ENCODE measurements at regions not wholly inside any gene's neighbourhood (a gene's known extent, or its start where the extent isn't known, plus 50 kb on each side); places are given as distances from the start of the nearest gene placed in this dataset.
"Not testable (repeated sequence)": the region's sequence is repeated elsewhere in the genome, so short reads cannot be mapped to it uniquely, and the experiment has no call there.

DNA sequence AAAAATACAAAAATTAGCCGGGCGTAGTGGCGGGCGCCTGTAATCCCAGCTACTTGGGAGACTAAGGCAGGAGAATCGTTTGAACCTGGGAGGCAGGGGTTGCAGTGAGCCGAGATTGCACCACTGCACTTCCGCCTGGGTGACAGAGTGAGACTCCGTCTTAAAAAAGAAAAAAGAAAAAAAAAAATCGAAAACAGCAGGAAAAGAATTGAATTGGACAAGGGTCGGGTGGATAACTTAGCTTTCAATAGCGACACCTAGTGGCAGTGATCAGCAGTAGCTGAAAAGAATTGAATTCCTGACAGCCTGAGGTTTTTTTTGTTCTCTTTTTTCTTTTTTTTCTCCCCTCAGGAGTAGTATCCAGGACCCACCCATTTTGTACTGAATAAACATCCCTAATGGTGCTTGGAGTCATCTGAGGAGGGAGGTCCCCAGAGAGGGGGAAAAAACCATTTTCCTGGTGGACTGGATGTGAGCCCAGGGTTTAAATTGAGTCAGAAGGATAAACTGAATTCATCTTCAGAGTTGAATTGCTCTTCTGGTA is 55.1 kb downstream of the CYCS start:
- DNase-seq (ENCODE audit: low spot score) = peak; percentile 77

DNA sequence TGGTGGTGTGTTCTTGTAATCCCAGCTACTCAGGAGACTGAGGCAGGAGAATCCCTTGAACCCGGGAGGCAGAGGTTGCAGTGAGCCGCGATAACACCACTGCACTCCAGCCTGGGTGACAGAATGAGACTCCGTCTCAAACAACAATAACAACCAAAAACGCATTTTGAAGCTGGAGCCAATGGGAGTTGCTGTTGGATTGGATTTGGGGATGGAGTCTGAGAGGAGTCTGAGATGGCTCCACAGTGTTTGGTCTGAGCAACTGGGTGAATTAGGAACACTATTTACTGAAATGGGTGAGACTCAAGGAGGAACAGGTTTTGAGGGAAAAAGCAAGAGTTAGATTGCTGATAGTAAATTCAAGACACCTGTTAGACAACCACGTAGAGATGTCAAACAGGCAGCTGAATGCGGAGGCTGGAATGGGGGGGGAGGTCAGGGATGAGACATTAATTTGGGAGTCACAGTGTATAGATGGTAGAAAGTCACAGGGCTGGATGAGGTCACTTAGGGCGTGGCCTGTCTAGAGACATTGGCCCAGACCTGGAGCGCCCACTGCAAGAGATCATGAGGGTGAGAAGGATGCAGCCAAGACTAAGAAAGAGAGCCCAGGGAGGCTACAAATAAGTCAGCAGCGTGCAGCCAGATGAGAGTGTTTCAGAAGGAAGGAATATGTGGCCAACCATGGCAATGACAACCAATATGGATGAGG is 56.4 kb downstream of the CYCS start:
- DNase-seq (ENCODE audit: low spot score) = no peak

DNA sequence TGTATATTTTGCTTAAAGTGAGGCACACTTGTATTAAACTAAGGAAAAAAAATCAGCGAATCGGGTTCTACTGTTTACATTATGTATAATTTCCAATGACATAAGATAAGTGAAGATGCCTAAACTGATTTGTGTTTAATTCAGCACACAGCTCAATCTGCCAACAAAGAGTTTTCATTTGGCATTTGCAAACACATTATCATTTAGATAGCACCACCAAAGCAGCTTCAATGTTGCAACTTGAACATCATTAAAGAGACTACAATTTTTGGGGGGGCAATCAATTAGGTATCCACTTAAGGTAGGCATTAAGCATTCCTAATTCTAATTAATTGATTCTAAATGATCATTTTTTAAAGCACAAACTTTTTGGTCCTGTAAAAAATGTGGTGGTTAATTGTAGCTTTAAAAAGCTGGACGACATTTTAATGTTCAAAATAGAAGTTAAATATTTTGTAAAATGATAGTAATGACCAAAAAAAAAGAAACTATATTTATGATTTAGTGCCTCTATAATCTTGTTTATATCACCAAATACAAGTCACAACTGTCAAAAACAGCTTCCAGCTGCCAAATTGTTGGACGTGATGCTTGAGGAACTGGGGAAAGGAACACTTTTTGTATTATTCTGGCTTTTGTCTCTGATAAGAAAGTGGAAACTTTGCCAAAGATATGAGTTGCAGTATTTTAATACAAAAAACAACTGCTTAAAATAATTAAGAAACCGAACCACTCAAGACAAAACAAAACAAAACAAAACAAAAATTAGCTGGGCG is 57.1 kb downstream of the CYCS start:
- no peak for DNase-seq (ENCODE audit: low spot score)

DNA sequence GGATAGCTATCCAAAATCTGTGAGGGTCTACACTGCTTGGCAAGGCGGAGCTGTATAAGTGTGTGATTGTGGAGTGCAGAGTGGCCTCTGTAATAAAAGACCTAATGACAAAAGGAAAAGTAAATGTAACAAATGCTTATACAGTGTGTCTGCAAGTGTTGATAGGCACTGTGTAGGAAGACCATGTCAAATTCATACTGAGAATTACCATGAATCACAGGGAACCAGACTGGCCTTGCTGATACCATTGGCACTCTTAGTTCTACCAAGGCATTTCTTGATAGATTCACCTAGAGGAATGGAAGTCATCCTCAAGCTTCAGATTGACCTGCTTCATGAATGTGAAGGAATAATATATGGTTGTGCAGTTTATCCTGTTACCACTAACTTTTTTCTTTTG is 58.8 kb downstream of the CYCS start:
- DNase-seq (ENCODE audit: low spot score) = no peak

DNA sequence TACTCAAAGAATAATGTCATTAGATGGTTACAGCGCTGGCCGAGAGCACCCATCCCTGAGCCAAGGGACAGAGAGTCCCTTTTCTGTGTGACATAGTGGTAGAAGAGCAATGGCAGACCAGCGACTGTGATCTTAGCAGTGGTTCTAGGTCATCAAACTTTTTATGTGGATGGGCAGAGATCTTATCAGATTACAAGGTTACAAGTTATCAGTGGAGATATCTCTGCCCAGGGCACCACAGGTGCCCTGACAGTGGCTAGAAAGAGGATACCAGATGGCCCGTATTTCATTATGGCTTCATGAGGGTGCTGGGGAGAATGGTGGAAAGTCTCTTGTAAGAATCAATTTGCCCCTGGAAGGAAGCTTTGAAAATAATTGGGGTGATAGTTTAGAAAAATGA is 62.7 kb downstream of the CYCS start:
- DNase-seq (ENCODE audit: low spot score) = no peak

DNA sequence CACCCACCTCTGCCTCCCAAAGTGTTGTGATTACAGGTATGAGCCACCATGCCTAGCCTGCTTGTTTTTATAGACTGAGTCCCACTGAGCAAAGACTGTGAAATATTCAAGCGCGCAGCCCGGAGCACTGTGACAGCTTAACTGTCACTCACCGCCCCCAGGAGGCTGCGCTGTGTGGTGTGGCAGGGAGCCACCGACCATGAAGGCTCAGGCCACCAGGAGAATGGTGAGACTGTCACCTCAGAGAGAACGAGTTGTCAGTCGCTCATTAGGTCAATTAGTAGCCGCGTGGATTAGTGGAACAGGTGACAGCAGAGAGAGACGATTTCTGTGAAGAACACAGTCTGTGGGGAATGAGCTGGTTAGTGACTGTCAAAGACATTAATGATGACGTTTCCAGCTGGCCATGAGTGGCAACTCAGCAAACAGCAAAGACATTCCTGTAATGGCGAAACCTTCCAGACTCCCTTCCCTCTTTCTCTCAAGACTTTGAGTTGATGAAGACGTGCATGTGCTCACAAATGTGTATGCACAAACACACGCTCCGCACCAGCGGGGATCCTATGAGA is 64.5 kb downstream of the CYCS start:
- DNase-seq (ENCODE audit: low spot score) = no peak

DNA sequence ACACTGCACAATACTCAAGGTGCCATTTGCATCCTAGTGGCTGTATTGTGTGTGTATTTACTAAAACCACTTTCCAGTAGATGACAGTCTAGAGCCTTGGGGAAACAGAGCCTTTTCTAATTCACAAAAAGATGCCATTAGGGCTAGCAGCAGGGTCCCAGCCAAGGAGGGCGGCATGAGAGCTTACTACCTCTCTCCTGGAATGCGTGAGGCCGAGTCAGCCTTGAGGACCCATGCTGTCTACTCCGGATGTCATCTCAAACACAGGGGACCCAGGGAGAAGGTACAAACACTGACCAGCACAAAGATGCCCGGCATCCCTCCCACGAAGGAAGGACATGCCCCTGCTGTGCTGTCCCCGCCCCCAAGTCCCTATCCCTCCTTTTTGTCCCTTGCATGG is 65.5 kb downstream of the CYCS start:
- DNase-seq (ENCODE audit: low spot score) = no peak

DNA sequence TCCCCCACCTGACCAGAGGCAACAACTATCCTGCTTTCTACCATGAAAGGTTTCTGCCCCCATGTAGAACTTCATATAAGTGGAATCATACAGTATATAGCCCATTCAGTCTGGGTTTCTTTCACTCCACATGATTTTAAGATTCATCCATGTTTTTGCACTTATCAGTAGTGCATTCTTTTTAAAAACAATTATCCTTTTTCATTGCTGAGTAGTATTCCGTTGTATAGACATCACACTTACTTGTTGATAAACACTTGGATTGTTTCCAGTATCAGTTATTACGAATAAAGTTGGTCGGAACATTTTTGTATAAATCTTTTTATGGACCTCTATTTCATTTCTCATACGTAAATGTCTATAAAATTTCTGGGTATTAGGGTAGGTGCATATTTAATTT is 68.7 kb downstream of the CYCS start:
- no peak for DNase-seq (ENCODE audit: low spot score)

DNA sequence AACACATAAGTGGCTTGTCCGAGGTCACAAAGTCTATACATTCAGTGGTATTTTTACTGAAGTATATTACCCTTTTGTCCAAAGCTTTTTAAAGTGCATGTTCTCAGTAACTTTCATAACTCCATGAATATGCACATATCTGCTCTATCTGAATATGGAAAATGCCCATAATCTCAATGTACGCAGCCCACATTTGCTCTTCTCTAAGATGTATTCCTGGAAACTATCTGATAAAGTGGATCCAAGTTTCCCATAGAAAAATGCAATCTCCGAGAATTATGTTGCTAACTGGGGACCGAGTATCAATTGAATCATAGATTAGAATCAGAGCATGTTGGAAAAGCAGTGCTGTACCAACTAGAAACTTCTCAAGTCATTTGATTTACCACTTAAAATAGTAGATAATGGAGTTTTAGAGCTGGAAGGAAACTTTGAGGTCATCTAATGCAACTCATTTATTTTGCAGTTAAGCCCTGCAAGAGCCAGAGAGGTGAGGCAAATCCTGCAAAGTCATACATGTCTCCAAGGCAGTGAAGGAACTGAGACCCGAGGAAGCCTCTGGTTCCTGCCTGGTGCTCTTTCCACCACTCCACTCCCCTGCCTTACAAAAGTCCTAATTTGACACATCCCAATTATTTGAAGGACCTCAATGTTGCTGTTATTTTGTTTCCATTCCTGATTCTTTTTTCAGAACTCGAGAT is 69.4 kb downstream of the CYCS start:
- DNase-seq (ENCODE audit: low spot score) = no peak

DNA sequence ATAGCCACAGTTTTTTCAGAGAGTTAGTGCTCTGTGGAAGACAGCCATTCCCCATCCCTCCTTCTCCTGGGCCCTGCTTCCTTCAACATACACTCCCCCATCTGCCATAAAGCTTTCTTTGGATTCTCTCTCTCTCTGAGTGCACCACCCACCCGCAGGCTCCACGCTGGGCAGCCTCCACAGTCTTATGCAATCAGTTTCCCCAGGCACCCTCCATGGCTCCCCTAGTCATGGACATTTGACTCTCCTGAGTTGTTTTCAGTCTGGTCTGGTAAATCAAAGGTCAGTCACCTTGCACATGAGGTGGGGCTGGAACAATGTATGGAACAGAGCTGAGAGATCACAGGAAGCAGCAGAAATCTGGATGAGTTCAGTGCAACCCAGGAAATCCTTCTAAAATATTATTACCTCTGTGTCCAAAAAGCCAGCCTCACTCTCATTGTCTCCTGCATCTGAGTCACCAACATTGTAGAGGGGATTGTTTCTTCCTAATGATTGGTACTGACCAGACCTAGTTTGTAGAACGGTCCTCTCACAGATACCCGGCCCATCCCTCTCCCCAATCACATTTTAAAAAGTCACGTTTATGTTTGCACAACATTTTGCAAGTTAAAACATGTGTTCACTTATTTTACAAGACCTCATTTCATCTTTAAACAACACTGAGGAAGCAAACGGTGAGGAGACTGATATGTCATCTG is 70.1 kb downstream of the CYCS start:
- DNase-seq (ENCODE audit: low spot score) = no peak

DNA sequence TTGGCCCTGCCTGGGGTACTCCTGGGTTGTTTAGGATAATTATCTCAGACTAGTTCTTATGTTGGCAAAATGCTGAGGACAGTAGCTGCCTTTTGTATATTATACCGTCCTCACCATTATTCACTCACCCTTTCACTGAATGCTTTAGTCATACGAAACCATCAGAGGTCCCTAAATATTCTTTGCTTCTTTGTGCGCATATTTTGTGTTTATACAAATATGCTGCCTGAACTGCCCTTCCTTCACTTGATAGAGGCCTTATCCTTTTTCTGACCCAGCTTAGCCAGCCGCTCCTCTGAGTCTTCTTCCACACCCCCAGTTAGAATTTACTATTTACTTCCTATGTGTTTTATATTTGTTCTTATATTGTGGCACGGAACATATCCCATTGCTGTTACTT is 70.2 kb upstream of the OSBPL3 start:
- no peak for DNase-seq (ENCODE audit: low spot score)

DNA sequence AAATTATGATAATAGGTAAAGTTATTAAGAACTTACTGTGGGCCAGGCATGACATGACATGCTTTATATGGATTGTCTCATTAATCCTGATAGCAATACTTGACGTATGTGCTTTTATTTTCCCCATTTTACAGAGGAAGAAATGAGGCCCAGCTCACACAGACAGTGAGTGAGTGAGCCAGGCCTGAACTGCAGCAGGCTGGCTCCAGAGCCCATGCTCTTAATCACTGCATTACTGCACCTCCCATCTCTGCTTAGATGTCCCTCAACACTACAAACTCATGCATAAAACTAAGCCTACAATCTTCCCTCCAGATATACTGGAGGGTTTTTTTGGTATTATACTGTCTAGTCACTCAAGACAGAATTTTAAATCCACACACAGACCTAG is 68.5 kb upstream of the OSBPL3 start:
- no peak for DNase-seq (ENCODE audit: low spot score)

DNA sequence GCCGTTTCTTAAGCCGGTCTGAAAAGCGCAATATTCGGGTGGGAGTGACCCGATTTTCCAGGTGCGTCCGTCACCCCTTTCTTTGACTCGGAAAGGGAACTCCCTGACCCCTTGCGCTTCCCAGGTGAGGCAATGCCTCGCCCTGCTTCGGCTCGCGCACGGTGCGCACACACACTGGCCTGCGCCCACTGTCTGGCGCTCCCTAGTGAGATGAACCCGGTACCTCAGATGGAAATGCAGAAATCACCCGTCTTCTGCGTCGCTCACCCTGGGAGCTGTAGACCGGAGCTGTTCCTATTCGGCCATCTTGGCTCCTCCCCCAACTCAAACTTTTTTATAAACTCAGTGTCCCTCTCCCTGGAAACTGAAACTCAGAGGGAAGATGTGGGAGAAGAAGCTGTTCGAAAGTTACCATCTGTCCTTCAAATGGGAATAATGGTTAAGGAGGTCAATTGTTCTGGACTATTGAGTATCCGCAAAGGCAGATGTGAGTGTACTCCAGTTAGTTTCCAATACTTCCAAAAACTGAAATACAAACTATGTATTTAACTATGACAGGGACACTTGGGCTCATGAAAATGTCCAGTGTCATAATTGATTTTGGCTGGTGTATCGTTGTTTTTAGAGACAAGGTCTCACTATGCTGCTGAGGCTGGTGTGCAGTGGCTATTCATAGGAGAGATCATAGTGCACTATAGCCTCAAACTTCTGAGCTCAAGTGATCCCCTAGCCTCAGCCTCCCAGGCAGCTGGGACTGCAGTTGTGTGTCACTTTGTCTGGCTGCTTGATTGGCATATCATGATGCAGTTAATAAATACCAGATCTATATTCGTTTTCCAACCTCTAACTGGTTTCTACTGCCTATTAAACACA is 67.8 kb upstream of the OSBPL3 start:
- DNase-seq (ENCODE audit: low spot score) = not testable (repeated sequence)

DNA sequence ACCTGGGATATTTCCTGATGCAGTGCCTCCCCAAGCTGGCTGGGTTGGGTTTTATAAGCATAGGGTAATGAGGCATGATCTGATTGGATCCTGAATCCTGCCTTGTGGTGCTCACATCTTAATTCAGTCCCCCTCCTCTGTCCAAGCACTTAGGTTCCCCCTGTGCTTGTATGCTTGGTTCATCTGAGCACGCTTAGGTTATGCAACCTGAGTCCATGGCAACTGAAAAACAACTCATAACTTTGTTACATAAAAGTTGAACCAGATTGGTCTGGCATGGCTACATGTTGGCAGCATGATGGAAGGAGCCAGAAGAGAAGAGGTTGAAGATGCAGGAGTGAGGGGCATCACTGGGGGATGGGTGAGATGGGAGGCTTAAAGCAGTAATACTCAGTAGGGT is 57.3 kb upstream of the OSBPL3 start:
- no peak for DNase-seq (ENCODE audit: low spot score)

DNA sequence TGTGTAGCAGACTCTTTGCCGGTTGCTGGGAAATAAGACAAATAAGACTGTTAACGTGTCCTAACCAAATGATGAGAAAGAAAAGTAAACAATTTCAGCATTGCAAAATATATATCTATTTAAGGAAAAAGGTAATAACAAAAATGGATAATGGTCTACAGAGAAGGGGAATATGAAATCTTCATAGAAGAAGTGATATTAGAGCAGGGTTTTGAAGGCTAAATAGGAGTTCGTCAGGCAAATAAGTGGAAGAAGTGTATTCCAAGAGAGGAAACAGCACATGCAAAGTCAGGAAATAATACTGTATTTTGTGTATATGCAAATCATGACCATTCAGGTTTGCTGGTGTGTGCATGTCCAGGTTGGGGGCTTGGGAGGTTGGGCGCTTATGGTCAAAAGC is 55.3 kb upstream of the OSBPL3 start:
- no peak for DNase-seq (ENCODE audit: low spot score)

DNA sequence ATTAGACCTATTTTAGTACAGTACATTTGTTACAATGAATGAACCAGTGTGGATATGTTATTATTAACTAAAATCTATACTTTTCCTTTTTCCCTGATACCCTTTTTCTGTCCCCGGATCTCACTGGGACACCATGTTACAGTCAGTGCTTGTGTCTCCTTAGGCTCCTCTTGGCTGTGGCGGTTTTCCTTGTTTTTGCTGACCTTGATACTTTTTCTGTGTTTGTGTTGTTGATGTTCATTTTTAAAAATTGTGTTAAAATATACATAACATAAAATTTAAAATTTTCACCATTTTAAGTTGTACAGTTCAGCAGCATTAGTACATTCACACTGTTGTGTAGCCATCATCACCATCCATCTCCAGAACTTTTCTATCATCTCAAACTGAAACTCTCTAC is 54.2 kb upstream of the OSBPL3 start:
- DNase-seq (ENCODE audit: low spot score) = no peak

DNA sequence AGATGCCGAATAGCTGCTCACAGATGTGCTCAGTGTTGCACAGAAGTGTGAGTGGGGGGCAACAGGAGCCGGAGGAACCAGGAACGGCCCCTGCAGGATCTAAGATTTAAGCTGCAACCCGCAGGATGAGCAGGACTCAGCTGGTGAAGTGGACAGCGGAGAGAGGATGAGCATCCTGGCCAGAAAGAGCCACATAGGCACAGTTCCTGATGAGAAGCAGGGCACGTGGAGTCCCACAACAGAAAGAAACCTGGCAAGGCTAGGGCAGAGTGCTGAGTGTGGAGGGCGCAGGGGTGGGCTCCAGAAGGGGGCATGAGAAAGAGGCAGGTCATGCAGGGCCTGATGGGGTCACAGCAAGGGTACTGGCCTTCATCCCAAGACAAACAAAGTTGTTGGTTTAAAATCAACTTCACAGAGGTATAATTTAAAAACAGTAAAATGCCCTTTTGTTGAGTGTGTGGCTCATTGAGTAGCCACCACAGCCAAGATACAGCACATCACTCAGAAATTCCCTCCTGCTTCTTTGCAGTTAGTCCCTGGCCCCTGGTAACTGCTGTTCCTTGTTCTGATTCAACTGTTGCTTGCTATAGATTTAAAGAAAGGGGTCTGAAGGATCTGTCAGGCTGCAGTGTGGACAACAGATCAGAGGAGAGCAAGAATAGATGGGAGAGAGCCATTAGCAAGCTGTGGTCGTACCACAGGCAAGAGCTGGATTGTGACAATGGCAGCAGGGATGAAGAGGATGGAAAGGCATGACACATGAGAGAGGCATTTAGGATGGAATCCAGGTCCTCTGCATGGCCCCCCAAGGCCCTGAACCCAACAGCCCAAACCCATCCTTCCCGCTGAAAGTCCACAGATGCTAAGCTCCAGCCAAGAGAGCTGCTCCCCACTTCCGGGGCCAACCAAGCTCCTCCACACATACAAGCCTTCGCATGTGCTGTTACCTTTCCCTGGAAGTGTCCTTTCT is 53.1 kb upstream of the OSBPL3 start:
- DNase-seq (ENCODE audit: low spot score) = no peak

DNA sequence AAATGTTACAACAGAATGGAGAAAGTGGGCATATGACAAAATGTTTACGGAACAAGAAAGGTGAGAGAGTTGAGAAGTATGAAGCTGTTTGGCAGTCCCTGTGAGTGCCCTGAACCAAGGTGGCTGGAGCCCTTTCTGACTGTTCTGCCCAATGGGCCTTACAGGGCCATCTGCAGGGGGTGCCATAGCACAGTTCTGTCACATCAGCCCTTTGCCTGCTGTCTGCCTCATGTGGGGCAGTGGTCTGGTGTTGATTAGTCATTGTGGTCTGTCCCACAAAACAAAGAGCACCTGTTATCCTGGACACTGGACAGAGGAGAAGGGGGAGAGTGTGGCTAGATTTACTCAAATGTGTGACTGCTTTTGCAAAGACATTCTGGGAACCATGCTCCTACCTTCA is 51.5 kb upstream of the OSBPL3 start:
- no peak for DNase-seq (ENCODE audit: low spot score)

DNA sequence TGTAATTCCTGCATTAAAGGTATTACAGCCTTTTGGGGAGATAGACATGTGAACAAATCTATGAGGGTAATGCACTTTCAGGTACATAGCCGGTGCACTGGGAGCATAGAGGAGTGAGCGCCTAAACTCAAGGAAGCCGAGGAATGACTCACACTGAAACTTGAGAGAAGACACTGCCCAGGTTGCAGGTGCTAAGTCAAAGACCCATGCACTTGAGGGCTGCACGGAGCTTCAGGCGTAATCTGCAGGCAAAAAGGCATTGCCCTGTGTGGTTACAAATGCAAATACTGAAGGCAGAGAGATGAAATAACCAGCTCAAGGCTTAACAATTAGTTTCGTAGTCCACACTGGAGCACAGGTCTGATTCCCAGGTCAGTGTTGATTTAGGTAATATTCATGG is 51.0 kb upstream of the OSBPL3 start:
- no peak for DNase-seq (ENCODE audit: low spot score)

All from hepatic stellate cell (primary cell).